ENCODE measurements at regions not wholly inside any gene's neighbourhood (a gene's known extent, or its start where the extent isn't known, plus 50 kb on each side); places are given as distances from the start of the nearest gene placed in this dataset.
"Not testable (repeated sequence)": the region's sequence is repeated elsewhere in the genome, so short reads cannot be mapped to it uniquely, and the experiment has no call there.

GRCh38 chrX:131875827-131876226, 147.3 kb upstream of the STK26 start:
- not testable (repeated sequence) for TF ChIP-seq CTCF (IDR thresholded peaks at IDR 0.05; ENCODE audit: low read depth, low read length)
- TF ChIP-seq, protein P1, sequence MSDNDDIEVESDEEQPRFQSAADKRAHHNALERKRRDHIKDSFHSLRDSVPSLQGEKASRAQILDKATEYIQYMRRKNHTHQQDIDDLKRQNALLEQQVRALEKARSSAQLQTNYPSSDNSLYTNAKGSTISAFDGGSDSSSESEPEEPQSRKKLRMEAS (IDR thresholded peaks at IDR 0.05; ENCODE audit: low read depth, low read length), result not testable (repeated sequence)

All from NB4 (cell line).